ENCODE measurements at regions not wholly inside any gene's neighbourhood (a gene's known extent, or its start where the extent isn't known, plus 50 kb on each side); places are given as distances from the start of the nearest gene placed in this dataset.

- Histone ChIP-seq H3K27ac (no peak overlapping the region), H3K4me1 (ENCODE audit: low read depth) (no peaks in the 10 kb centered on the region), H3K4me3 (no peak overlapping the region), H3K9me3 (ENCODE audit: low read depth) (no peaks in the 10 kb centered on the region), H3K27me3 (peaks cover 7% of the 10 kb centered on the region), H3K36me3 (no peaks in the 10 kb centered on the region)
- TF ChIP-seq CTCF (IDR thresholded peaks at IDR 0.05; ENCODE audit: low read depth, low read length) = no peak
- DNase-seq (ENCODE audit: low read depth in 1 of 2, low spot score in 1 of 2) = peak in 1 of 2 donors; percentile 38
These were observed 54.8 kb upstream of the RAB11FIP2 start for GRCh38 chr10:118101501-118101900.
